WTC11 (cell line): ENCODE measurements at regions not wholly inside any gene's neighbourhood (a gene's known extent, or its start where the extent isn't known, plus 50 kb on each side); places are given as distances from the start of the nearest gene placed in this dataset.

Experiments
- AFF4 ChIP-seq: sonication (generic); formaldehyde crosslinking; IDR thresholded peaks from 2 replicates; pipeline ENCODE4 v1.8.1; 2023; ENCODE audit warnings: mild to moderate bottlenecking, missing genetic modification reagents, borderline replicate concordance
- ATF2 ChIP-seq: sonication (generic); formaldehyde crosslinking; IDR thresholded peaks from 2 replicates; pipeline ENCODE4 v1.8.1; 2022; ENCODE audit warnings: low read depth, missing genetic modification reagents, borderline replicate concordance
- ATF3 ChIP-seq: sonication (generic); formaldehyde crosslinking; conservative IDR thresholded peaks from 2 replicates; pipeline ENCODE4 v1.8.1; 2022; ENCODE audit warnings: mild to moderate bottlenecking, missing genetic modification reagents
- CREB1 ChIP-seq: sonication (generic); formaldehyde crosslinking; IDR thresholded peaks from 2 replicates; pipeline ENCODE4 v1.8.0; 2023; ENCODE audit warnings: mild to moderate bottlenecking, missing genetic modification reagents
- CTCF ChIP-seq: fragments of 200-600 bp; IDR thresholded peaks from 2 replicates; pipeline ENCODE4 v1.8.0; 2022; ENCODE audit warnings: antibody characterized with exemption
- E2F4 ChIP-seq: sonication (generic); formaldehyde crosslinking; IDR thresholded peaks from 2 replicates; pipeline ENCODE4 v1.8.1; 2022; ENCODE audit warnings: low read depth, mild to moderate bottlenecking, moderate library complexity, missing genetic modification reagents, borderline replicate concordance
- E2F5 ChIP-seq: sonication (generic); formaldehyde crosslinking; IDR thresholded peaks from 2 replicates; pipeline ENCODE4 v1.8.1; 2022; ENCODE audit warnings: mild to moderate bottlenecking, moderate library complexity, missing genetic modification reagents
- ESRRA ChIP-seq: sonication (generic); formaldehyde crosslinking; IDR thresholded peaks from 2 replicates; pipeline ENCODE4 v1.8.1; 2022; ENCODE audit warnings: mild to moderate bottlenecking, missing genetic modification reagents, borderline replicate concordance
- MAX ChIP-seq: sonication (generic); formaldehyde crosslinking; IDR thresholded peaks from 2 replicates; pipeline ENCODE4 v1.8.0; 2022; ENCODE audit warnings: mild to moderate bottlenecking, missing genetic modification reagents
- RELA ChIP-seq: sonication (generic); formaldehyde crosslinking; IDR thresholded peaks from 2 replicates; pipeline ENCODE4 v1.8.1; 2022; ENCODE audit warnings: missing genetic modification reagents, mild to moderate bottlenecking, borderline replicate concordance
- TEAD1 ChIP-seq: sonication (generic); formaldehyde crosslinking; IDR thresholded peaks from 2 replicates; pipeline ENCODE4 v1.8.0; 2022; ENCODE audit warnings: mild to moderate bottlenecking, missing genetic modification reagents
- TEAD4 ChIP-seq: sonication (generic); formaldehyde crosslinking; IDR thresholded peaks from 2 replicates; pipeline ENCODE4 v1.8.0; 2022; ENCODE audit warnings: mild to moderate bottlenecking, missing genetic modification reagents
- ZNF121 ChIP-seq: sonication (generic); formaldehyde crosslinking; IDR thresholded peaks from 2 replicates; pipeline ENCODE4 v1.8.0; 2023; ENCODE audit warnings: missing genetic modification reagents
- ZNF423 ChIP-seq: fragments of 250-450 bp; sonication (Bioruptor Pico); IDR thresholded peaks from 2 replicates; pipeline ENCODE4 v2.1.2; 2022; ENCODE audit warnings: mild to moderate bottlenecking, moderate library complexity

GRCh38 chr5:27571681-27572080 lies 533.3 kb upstream of the CDH9 start:
- TF ChIP-seq CTCF = no peak
- no peak for TF ChIP-seq TEAD4 (CRISPR knock-in tag)
- TF ChIP-seq ATF3 (CRISPR knock-in tag) = no peak
- TF ChIP-seq MAX (CRISPR knock-in tag) = no peak
- TF ChIP-seq ATF2 = no peak
- TF ChIP-seq TEAD1 (CRISPR knock-in tag) = no peak
- no peak for TF ChIP-seq E2F5 (CRISPR knock-in tag)
- no peak for TF ChIP-seq AFF4 (CRISPR knock-in tag)
- TF ChIP-seq RELA (CRISPR knock-in tag) = no peak
- TF ChIP-seq E2F4 (CRISPR knock-in tag) = no peak
- TF ChIP-seq ZNF423 (CRISPR knock-in tag) = no peak
- no peak for TF ChIP-seq ESRRA (CRISPR knock-in tag)
- TF ChIP-seq CREB1 (CRISPR knock-in tag) = no peak
- no peak for TF ChIP-seq ZNF121
